Muscle of leg (tissue), 3 donors: ENCODE measurements at regions not wholly inside any gene's neighbourhood (a gene's known extent, or its start where the extent isn't known, plus 50 kb on each side); places are given as distances from the start of the nearest gene placed in this dataset.
A peak's percentile ranks its signal among the peaks of the same experiment; 100 is the strongest.

Experiments
- DNase-seq: peaks from one replicate; pipeline ENCODE4 v3.0.0; 2013
- H3K27ac ChIP-seq: one replicate; pipeline ENCODE4 v1.5.1; 2013; ENCODE audit warnings: mild to moderate bottlenecking, low read length, control low read depth
- H3K27me3 ChIP-seq: one replicate; pipeline ENCODE4 v1.6.1; 2013; ENCODE audit warnings: low read length; ENCODE audit not compliant: control insufficient read depth, insufficient read depth
- H3K36me3 ChIP-seq: one replicate; pipeline ENCODE4 v1.6.1; 2013; ENCODE audit warnings: low read length; ENCODE audit not compliant: control insufficient read depth, insufficient read depth
- H3K4me1 ChIP-seq: one replicate; pipeline ENCODE4 v1.6.1; 2013; ENCODE audit warnings: low read length; ENCODE audit not compliant: control insufficient read depth, insufficient read depth
- H3K4me3 ChIP-seq: one replicate; pipeline ENCODE4 v1.5.1; 2013; ENCODE audit warnings: low read length, control low read depth
- H3K9me3 ChIP-seq: replicated peaks from 2 replicates; pipeline ENCODE4 v1.6.1; 2013; ENCODE audit warnings: low read depth, low read length; ENCODE audit not compliant: control insufficient read depth
- WGBS: methylation state at CpG from one replicate; pipeline ENCODE4 v1.1.5; 2013; ENCODE audit warnings: missing lambda C conversion rate; ENCODE audit not compliant: insufficient coverage; 5-methylcytosine and 5-hydroxymethylcytosine counted together

DNA sequence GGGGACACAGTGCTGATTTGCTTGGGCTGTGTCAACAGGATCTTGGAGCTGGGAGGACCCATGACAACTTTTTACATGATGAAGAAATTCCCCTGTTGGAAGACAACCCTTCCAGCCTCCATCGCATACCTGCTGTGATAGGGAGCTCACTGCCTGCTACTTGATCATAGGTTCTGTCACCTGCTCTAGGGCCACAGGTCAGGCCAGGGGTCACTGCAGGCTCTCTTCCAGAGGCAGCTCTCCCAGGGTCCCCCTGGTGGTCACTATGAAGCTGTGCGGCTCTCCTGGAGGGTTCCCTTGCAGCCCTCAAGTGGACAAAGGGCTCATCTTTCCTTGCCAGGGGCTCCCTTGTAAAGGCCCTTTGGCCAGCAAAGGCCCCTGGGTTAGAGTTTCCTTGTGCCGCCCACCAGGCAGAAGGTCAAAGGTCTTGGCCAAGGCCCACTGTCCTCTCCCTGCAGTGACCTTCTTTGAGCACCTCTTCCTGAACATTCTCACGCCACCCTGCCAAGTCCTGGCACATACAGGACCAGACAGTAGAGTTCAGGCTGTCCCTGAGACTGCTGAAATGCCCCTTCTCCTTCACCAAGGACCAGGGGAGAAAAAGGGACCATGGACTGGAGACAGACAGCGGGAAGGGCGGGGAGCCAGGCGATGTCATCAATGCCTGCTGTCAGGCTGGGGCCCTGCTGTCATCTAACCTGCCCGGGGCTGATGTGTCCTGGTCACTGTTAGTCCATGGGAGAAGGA, 345.1 kb downstream of the DYSF start:
- H3K27ac ChIP-seq = no peak overlapping the region
- H3K9me3 ChIP-seq = no peaks in the 10 kb centered on the region
- H3K27me3 ChIP-seq = peaks cover 8% of the 10 kb centered on the region
- WGBS = 71% methylated on average over 7 of the region's 8 CpGs
- DNase-seq = no peak
- H3K4me1 ChIP-seq = peaks cover 69% of the 10 kb centered on the region
- H3K4me3 ChIP-seq = no peak overlapping the region
- no peaks in the 10 kb centered on the region for H3K36me3 ChIP-seq

DNA sequence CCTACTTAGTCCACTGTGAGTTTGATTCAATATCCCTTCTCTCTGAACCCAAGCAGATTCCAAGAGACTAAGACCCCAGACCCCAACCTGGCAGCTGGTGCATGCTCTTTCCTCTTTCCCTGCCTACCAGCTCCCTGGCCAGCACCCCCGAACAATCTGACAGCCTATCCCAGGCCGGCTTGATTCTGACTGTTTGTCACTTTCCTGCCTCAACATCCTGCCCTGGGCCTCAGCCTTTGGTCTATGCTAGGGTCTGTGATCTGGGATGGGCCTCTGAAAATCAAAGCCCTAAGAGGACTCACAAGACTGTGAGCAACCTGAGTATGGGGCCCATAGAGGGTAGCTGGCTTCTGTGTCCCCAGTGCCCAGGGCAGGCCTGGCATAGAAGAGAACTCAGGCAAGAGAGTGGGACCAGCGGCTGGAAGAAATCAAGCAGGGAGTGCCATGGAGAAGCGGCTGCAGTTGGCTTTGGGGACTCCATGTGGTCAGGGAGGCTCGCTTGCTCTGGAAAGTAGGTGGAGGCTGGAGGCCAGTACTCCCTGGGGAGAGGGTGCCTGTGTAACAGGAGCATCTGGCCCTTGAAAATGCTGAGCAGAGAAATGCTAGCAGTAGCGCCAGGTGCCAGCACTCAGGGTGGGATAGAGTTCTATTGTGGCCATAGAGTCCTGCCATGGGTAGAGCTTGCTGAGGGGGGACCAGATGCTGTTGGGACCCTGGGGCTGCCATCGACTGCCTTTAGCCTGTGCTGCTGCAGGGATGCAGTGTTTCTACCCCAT, 343.9 kb downstream of the DYSF start:
- H3K4me3 ChIP-seq = no peak overlapping the region
- no peak for DNase-seq
- H3K9me3 ChIP-seq = no peaks in the 10 kb centered on the region
- 98% methylated on average over 4 of the region's 7 CpGs for WGBS
- H3K36me3 ChIP-seq = no peaks in the 10 kb centered on the region
- peaks cover 62% of the 10 kb centered on the region for H3K4me1 ChIP-seq
- peaks cover 10% of the 10 kb centered on the region for H3K27me3 ChIP-seq
- H3K27ac ChIP-seq = no peak overlapping the region

DNA sequence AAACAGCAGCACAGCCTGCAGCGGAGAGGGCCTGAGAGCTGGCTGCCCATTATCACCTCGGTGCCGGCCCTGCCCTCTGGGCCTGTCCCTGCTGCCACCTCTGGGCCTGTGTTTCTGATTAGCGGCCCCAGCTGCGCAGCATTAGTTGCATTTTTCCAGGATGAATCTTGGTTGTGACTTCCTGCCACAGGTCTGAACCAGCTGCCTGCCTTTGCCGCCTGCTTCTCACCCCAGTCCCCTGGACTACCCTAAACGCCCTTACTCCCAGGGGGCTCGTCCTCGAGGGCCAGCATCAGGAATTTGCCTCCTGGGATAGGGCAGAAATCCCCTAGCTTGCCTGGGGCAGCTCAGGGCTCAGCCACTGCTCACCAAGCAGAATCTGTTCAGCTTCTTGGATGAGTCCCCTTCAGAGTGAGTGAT, 342.8 kb downstream of the DYSF start:
- peaks cover 13% of the 10 kb centered on the region for H3K27me3 ChIP-seq
- peaks cover 52% of the 10 kb centered on the region for H3K4me1 ChIP-seq
- 30% methylated on average over 9 of the region's 9 CpGs for WGBS
- peak; percentile 55 for DNase-seq
- H3K4me3 ChIP-seq = no peak overlapping the region
- H3K9me3 ChIP-seq = no peaks in the 10 kb centered on the region
- peak overlapping the region; percentile 48 for H3K27ac ChIP-seq
- H3K36me3 ChIP-seq = no peaks in the 10 kb centered on the region

DNA sequence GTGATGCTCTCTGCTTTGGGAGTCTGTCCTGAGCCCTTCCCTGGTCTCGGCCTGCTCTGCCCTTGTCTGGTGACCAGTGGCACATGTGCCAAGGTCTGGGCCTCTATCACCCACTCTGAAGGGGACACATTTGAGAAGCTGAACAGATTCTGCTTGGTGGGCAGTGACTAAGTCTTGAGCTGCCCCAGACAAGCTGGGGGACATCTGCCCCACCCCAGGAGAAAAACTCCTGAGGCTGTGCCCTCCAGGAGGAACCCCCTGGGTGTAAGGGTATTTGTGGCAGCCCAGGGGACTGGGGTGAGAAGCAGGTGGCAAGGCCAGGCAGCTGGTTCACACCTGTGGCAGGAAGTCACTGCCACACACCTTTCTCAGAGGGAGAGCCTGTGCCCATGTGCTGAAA, 342.1 kb downstream of the DYSF start:
- Histone ChIP-seq H3K27ac (no peak overlapping the region), H3K4me1 (peaks cover 50% of the 10 kb centered on the region), H3K4me3 (no peak overlapping the region), H3K9me3 (no peaks in the 10 kb centered on the region), H3K36me3 (no peaks in the 10 kb centered on the region), H3K27me3 (peaks cover 13% of the 10 kb centered on the region)
- no CpG with 5 or more reads among the region's 1 CpG for WGBS
- no peak for DNase-seq

DNA sequence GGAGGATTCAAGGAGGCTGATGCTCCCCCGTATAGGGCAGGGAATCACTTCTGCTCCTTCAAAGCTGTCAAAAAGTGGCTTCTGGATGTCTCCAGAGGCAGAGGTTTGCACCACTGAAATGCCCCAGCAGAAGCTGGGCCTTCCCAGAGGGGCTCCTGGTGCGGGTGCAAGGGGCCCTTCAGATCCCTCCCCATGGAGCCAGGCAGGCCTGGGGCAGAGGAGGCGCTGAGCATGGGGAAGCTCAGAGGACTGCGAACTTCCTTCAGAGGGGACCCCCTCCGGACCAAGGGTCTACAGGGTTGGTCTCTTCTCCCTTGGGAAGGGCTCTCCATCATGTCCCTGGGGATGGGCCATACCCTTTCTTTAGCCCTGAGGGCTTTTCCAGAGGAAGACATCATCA, 341.2 kb downstream of the DYSF start:
- DNase-seq = no peak
- Histone ChIP-seq H3K36me3 (no peaks in the 10 kb centered on the region), H3K27ac (no peak overlapping the region), H3K9me3 (no peaks in the 10 kb centered on the region), H3K4me3 (no peak overlapping the region), H3K27me3 (peaks cover 13% of the 10 kb centered on the region), H3K4me1 (peaks cover 41% of the 10 kb centered on the region)
- 94% methylated on average over 4 of the region's 5 CpGs for WGBS

DNA sequence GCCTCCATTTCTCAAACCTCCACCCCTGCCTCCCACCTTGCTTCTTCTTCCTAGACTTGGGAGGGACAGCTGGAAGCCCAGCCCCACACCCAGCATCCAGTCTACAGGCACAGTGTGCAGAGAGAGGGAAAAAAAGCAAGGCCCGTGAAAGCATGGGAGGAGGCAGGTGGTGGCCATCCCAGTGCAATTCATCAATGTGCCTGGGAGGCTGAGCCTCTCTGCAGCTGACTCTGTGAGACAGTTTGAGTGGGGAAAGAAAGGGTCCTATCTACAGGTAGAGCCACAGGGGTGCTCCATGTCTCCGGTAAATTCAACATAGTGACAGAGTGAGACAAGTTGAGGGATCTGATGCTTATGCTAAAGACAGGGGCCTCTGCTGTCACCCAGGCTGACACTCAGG, 340.6 kb downstream of the DYSF start:
- H3K27me3 ChIP-seq = peaks cover 13% of the 10 kb centered on the region
- WGBS = 75% methylated on average over 2 of the region's 2 CpGs

DNA sequence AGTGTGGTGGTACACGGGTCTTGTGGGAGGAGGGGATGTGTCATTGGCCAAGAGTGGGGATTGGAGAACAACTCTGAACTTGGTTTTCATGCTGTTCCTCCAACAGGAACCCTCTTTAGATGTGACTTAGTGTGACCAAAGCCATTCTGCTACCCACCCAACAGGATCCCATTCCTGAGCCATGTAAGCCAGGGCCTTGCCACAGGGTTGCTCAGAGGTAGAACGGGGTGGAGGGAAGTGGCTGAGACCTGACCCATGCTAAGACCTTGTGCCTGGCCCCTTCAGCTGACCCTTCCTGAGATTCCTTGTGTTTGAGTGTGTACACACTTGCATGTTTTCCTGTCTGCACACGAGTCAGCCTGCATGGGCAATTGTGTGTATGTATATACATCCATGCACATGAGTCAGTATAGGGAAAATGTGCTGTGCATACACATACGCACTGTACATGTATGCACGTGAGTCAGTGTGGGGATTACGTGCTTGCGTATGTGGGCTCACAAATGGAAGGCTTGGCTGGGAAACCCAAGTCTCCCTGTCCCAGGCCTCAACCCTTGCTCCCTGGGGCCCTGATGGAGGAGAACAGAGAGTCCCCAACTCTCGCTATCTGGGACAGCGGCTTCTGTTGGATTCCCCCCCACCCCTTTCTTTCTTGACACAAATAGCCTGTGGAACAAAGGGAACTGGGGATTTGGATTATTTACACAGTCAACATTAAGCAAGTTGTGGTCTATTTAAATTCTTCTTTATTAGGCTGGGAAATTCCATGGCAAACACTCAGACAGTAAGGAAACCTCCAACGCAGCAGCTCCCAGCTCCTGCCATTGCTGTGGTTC, 339.8 kb downstream of the DYSF start:
- Histone ChIP-seq H3K4me3 (no peak overlapping the region), H3K4me1 (peaks cover 27% of the 10 kb centered on the region), H3K27ac (no peak overlapping the region), H3K27me3 (peaks cover 15% of the 10 kb centered on the region), H3K9me3 (no peaks in the 10 kb centered on the region), H3K36me3 (no peaks in the 10 kb centered on the region)
- WGBS = 86% methylated on average over 6 of the region's 10 CpGs
- DNase-seq = no peak

More for the DNA sequence above, 340.6 kb downstream of the DYSF start:
- no peak overlapping the region for H3K4me3 ChIP-seq
- H3K4me1 ChIP-seq = peaks cover 35% of the 10 kb centered on the region
- H3K36me3 ChIP-seq = no peaks in the 10 kb centered on the region
- H3K27ac ChIP-seq = no peak overlapping the region
- DNase-seq = no peak
- no peaks in the 10 kb centered on the region for H3K9me3 ChIP-seq

DNA sequence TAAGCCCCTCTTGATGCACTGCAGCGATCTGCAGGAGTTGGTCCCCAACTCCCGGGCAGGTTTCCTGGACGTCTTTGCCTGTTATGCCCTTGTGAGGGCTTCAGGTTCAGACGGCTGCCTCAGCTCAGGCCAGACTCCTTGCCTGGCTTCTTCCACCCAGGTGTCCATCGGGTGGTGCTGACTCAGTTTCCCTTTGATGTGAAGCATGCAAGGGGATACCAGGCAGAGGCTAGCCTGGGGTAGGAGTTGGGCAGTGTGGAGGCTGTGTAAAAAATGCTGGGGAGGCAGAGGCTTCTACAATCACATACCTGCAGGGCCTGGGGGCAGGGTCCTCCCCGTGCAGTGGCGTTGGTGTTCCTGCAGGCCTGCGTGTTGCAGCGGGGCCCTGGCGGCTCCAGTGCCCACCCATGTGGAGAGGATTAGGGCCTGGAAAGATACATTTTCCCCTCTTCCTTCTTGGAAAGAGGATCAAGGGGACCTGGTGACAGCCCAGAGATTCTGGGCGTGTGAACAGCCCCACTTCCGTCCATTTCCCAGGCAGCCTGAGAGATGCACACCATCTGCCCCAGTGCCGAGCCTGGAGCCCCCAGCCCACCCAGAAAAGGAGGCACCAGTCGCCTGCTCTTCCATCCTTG, 338.3 kb downstream of the DYSF start:
- Histone ChIP-seq H3K4me1 (peaks cover 19% of the 10 kb centered on the region), H3K27me3 (peaks cover 11% of the 10 kb centered on the region), H3K27ac (no peak overlapping the region), H3K36me3 (no peaks in the 10 kb centered on the region), H3K9me3 (no peaks in the 10 kb centered on the region), H3K4me3 (no peak overlapping the region)
- WGBS = 59% methylated on average over 6 of the region's 14 CpGs
- DNase-seq = no peak

DNA sequence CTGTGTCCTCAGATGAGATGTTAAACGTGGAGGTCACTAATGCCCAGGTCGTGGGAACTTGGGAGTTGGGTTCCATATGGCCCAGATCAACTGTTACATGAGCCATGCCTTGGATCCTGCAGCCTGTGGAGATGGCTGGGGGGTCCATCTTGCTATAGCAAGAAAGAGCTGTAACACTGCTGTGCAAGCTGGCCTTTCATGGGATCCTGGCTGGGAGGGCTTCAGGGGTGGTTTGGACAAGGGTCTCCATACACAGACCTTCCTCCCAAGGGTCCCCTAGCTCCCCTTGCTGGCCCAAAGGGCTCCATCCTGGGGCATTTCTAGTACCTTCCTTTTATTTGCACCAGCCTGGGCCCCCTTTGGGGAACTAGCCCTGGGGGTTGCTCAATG, 337.7 kb downstream of the DYSF start:
- DNase-seq = no peak
- peaks cover 11% of the 10 kb centered on the region for H3K27me3 ChIP-seq
- H3K4me1 ChIP-seq = peaks cover 14% of the 10 kb centered on the region
- no peaks in the 10 kb centered on the region for H3K36me3 ChIP-seq
- 76% methylated on average over 2 of the region's 2 CpGs for WGBS
- H3K4me3 ChIP-seq = no peak overlapping the region
- H3K9me3 ChIP-seq = no peaks in the 10 kb centered on the region
- H3K27ac ChIP-seq = no peak overlapping the region
